Left ventricle myocardium superior (tissue), 1 donor: ENCODE measurements at regions not wholly inside any gene's neighbourhood (a gene's known extent, or its start where the extent isn't known, plus 50 kb on each side); places are given as distances from the start of the nearest gene placed in this dataset.
A peak's percentile ranks its signal among the peaks of the same experiment; 100 is the strongest.
"Not testable (repeated sequence)": the region's sequence is repeated elsewhere in the genome, so short reads cannot be mapped to it uniquely, and the experiment has no call there.

Experiments
- ATAC-seq: fragments of 200-7000 bp; cut with Tn5 transposase; one replicate; pipeline ENCODE4 v1.9.1; 2020; ENCODE audit warnings: mild to moderate bottlenecking, moderate library complexity
- DNase-seq: peaks from one replicate; pipeline ENCODE4 v3.0.0-alpha.2; 2020
- intact Hi-C: fragments of 100-400 bp; cut with micrococcal nuclease; formaldehyde crosslinking; loops from one replicate; pipeline ENCODE4 v1.11.0; 2022
- donor health status: DM: no; HTN: yes; CAD: no; lungs with severe emphysema.

GRCh38 chr1:164163289-164163849 is 395.6 kb upstream of the PBX1 start:
- intact Hi-C loops = no loop called here
- ATAC-seq (no peak), DNase-seq (no peak)

GRCh38 chr1:164165466-164165865 is 393.5 kb upstream of the PBX1 start:
- intact Hi-C loops = no loop called here
- no peak for DNase-seq
- no peak for ATAC-seq

GRCh38 chr1:164166454-164166853 is 392.5 kb upstream of the PBX1 start:
- intact Hi-C loops = not testable (repeated sequence)
- peak; percentile 64 for ATAC-seq
- peak; percentile 31 for DNase-seq

GRCh38 chr1:164177118-164177517 is 381.9 kb upstream of the PBX1 start:
- no peak for ATAC-seq
- DNase-seq = no peak
- intact Hi-C loops = no loop called here

GRCh38 chr1:164180824-164181223 is 378.2 kb upstream of the PBX1 start:
- ATAC-seq = no peak
- intact Hi-C loops = no loop called here
- no peak for DNase-seq

- DNase-seq (no peak), ATAC-seq (no peak)
- intact Hi-C loops = no loop called here
Measured at GRCh38 chr1:164183854-164184635, 374.9 kb upstream of the PBX1 start.

GRCh38 chr1:164186881-164187280 is 372.1 kb upstream of the PBX1 start:
- ATAC-seq = no peak
- no peak for DNase-seq

GRCh38 chr1:164188497-164188896 is 370.5 kb upstream of the PBX1 start:
- ATAC-seq (no peak), DNase-seq (no peak)
- intact Hi-C loops = no loop called here

More at GRCh38 chr1:164186881-164187280, 372.1 kb upstream of the PBX1 start:
- intact Hi-C loops = no loop called here

GRCh38 chr1:164191191-164191590 is 367.8 kb upstream of the PBX1 start:
- no peak for ATAC-seq
- intact Hi-C loops = no loop called here
- no peak for DNase-seq

GRCh38 chr1:164210211-164210739 is 348.7 kb upstream of the PBX1 start:
- intact Hi-C loops = no loop called here
- ATAC-seq (peak; percentile 66), DNase-seq (no peak)

GRCh38 chr1:164223378-164223777 is 335.6 kb upstream of the PBX1 start:
- DNase-seq (no peak), ATAC-seq (no peak)
- intact Hi-C loops = no loop called here

- intact Hi-C loops = no loop called here
- DNase-seq (no peak), ATAC-seq (no peak)
Measured at GRCh38 chr1:164225011-164225410, 334.0 kb upstream of the PBX1 start.

- no peak for DNase-seq
- intact Hi-C loops = no loop called here
- no peak for ATAC-seq
Measured at GRCh38 chr1:164226977-164227376, 332.0 kb upstream of the PBX1 start.

- ATAC-seq (no peak), DNase-seq (no peak)
- intact Hi-C loops = no loop called here
Measured at GRCh38 chr1:164228928-164229327, 330.1 kb upstream of the PBX1 start.

- ATAC-seq = no peak
- intact Hi-C loops = no loop called here
- DNase-seq = no peak
Measured at GRCh38 chr1:164233149-164233548, 325.8 kb upstream of the PBX1 start.

- DNase-seq (no peak), ATAC-seq (no peak)
- intact Hi-C loops = no loop called here
Measured at GRCh38 chr1:164240081-164240480, 318.9 kb upstream of the PBX1 start.

- intact Hi-C loops = no loop called here
- no peak for ATAC-seq
- DNase-seq = no peak
Measured at GRCh38 chr1:164250365-164250764, 308.6 kb upstream of the PBX1 start.

- DNase-seq (no peak), ATAC-seq (no peak)
- intact Hi-C loops = no loop called here
Measured at GRCh38 chr1:164256456-164256855, 302.5 kb upstream of the PBX1 start.

- ATAC-seq = no peak
- intact Hi-C loops = no loop called here
- DNase-seq = no peak
Measured at GRCh38 chr1:164261691-164262240, 297.2 kb upstream of the PBX1 start.

GRCh38 chr1:164263540-164263939 is 295.4 kb upstream of the PBX1 start:
- intact Hi-C loops = no loop called here
- no peak for DNase-seq
- ATAC-seq = no peak

- intact Hi-C loops = no loop called here
- ATAC-seq = no peak
- no peak for DNase-seq
Measured at GRCh38 chr1:164265232-164265631, 293.8 kb upstream of the PBX1 start.
